LNCaP clone FGC (cell line): ENCODE measurements at regions not wholly inside any gene's neighbourhood (a gene's known extent, or its start where the extent isn't known, plus 50 kb on each side); places are given as distances from the start of the nearest gene placed in this dataset.

Experiments used
- DNase-seq: peaks from one replicate; pipeline ENCODE4 v3.0.0-alpha.2; 2011; ENCODE audit warnings: low read depth
- H3K4me3 ChIP-seq: 2 replicates; pipeline ENCODE4 v1.5.1; 2011; ENCODE audit warnings: mild to moderate bottlenecking, low read depth, low read length, control low read depth
- CTCF ChIP-seq: IDR thresholded peaks from 2 replicates; pipeline ENCODE4 v1.5.1; 2012; ENCODE audit warnings: mild to moderate bottlenecking; ENCODE audit not compliant: control insufficient read depth, insufficient read depth; ENCODE audit errors: extremely low read depth

GRCh38 chr10:6958711-6959110 is 378.6 kb upstream of the PRKCQ start:
- no peak overlapping the region for H3K4me3 ChIP-seq
- no peak for DNase-seq
- no peak for TF ChIP-seq CTCF

- DNase-seq: no peak
- no peak for TF ChIP-seq CTCF
- H3K4me3 ChIP-seq: no peak overlapping the region
Observed at GRCh38 chr10:6958254-6958653, 378.2 kb upstream of the PRKCQ start.

- no peak for TF ChIP-seq CTCF
- H3K4me3 ChIP-seq: no peak overlapping the region
- DNase-seq: no peak
Observed at GRCh38 chr10:6957851-6958250, 377.8 kb upstream of the PRKCQ start.

- no peak overlapping the region for H3K4me3 ChIP-seq
- no peak for TF ChIP-seq CTCF
- DNase-seq: no peak
Observed at GRCh38 chr10:6956562-6956961, 376.5 kb upstream of the PRKCQ start.

- no peak for DNase-seq
- H3K4me3 ChIP-seq: no peak overlapping the region
- no peak for TF ChIP-seq CTCF
Observed at GRCh38 chr10:6953271-6953801, 373.3 kb upstream of the PRKCQ start.

GRCh38 chr10:6951732-6952131 is 371.7 kb upstream of the PRKCQ start:
- no peak for TF ChIP-seq CTCF
- no peak overlapping the region for H3K4me3 ChIP-seq
- no peak for DNase-seq

- no peak overlapping the region for H3K4me3 ChIP-seq
- no peak for TF ChIP-seq CTCF
- no peak for DNase-seq
Observed at GRCh38 chr10:6950133-6950532, 370.1 kb upstream of the PRKCQ start.
